H1 (cell line): ENCODE measurements at regions not wholly inside any gene's neighbourhood (a gene's known extent, or its start where the extent isn't known, plus 50 kb on each side); places are given as distances from the start of the nearest gene placed in this dataset.

Source experiments
- CTCF ChIA-PET: fragments of 300-600 bp; sonication (Branson Sonifier 250); formaldehyde crosslinking; loops from one replicate; lab custom pipeline; 2021; ENCODE audit not compliant: partially characterized antibody; lab: Charles Lee
- POLR2A ChIA-PET: fragments of 300-600 bp; sonication (Branson Sonifier 250); formaldehyde crosslinking; loops from one replicate; lab custom pipeline; 2021; ENCODE audit warnings: inconsistent platforms; ENCODE audit not compliant: partially characterized antibody; lab: Charles Lee
- DNase-seq, 2 experiments: peaks; one replicate each; pipeline versions ENCODE4 v3.0.0 to v3.0.0-alpha.2; 2010 to 2022; ENCODE audit warnings: low spot score in 2 of 2, low read depth in 1 of 2, mixed read lengths in 1 of 2
- FAIRE-seq: peaks from 2 replicates; lab custom pipeline; 2011; peaks lifted over from hg19 to GRCh38; lab: Jason Lieb, UNC
- H2AFZ ChIP-seq: 2 replicates; pipeline ENCODE4 v1.8.1; 2012; ENCODE audit warnings: low read length, inconsistent platforms
- H2AK5ac ChIP-seq: 2 replicates; pipeline ENCODE4 v1.6.1; 2013; ENCODE audit warnings: low read depth, low read length
- H2BK120ac ChIP-seq: replicated peaks from 2 replicates; pipeline ENCODE3; 2013; ENCODE audit warnings: low read depth, low read length, inconsistent platforms
- H2BK12ac ChIP-seq: 2 replicates; pipeline ENCODE4 v1.6.1; 2013; ENCODE audit warnings: low read depth, low read length
- H2BK15ac ChIP-seq: 2 replicates; pipeline ENCODE4 v1.6.1; 2013; ENCODE audit warnings: low read length
- H2BK20ac ChIP-seq: 2 replicates; pipeline ENCODE4 v1.6.1; 2013; ENCODE audit warnings: low read length
- H2BK5ac ChIP-seq: 2 replicates; pipeline ENCODE4 v1.6.1; 2013; ENCODE audit warnings: low read depth, low read length
- H3K14ac ChIP-seq: 2 replicates; pipeline ENCODE4 v1.6.1; 2013; ENCODE audit warnings: inconsistent platforms; ENCODE audit not compliant: insufficient read length
- H3K18ac ChIP-seq: 2 replicates; pipeline ENCODE4 v1.6.1; 2013; ENCODE audit warnings: low read length; ENCODE audit errors: extremely low read depth
- H3K23ac ChIP-seq: 2 replicates; pipeline ENCODE4 v1.6.1; 2013; ENCODE audit warnings: inconsistent platforms; ENCODE audit not compliant: insufficient read length
- H3K23me2 ChIP-seq: 2 replicates; pipeline ENCODE4 v1.6.1; 2013; ENCODE audit warnings: low read depth, low read length
- H3K27ac ChIP-seq: 2 replicates; pipeline ENCODE4 v1.6.1; 2011; ENCODE audit warnings: low read depth, low read length, inconsistent platforms
- H3K27me3 ChIP-seq, 4 experiments: replicated peaks in 1 of 4; 1 replicate in 1 of 4; 2 replicates in 3 of 4; pipeline versions ENCODE4 v1.6.1 to v1.8.1; 2011 to 2013; ENCODE audit warnings: low read length in 3 of 4, mild to moderate bottlenecking in 3 of 4, inconsistent platforms in 2 of 4, mixed read lengths in 2 of 4, moderate library complexity in 1 of 4; ENCODE audit not compliant: control insufficient read depth in 3 of 4, insufficient read depth in 3 of 4; ENCODE audit errors: extremely low read depth in 1 of 4
- H3K36me3 ChIP-seq, 4 experiments: 2 replicates each; pipeline versions ENCODE4 v1.6.1 to v1.8.1; 2011 to 2013; ENCODE audit warnings: mild to moderate bottlenecking in 4 of 4, low read length in 3 of 4, moderate library complexity in 2 of 4, control low read depth in 1 of 4, inconsistent platforms in 1 of 4; ENCODE audit not compliant: insufficient read depth in 4 of 4, control insufficient read depth in 2 of 4
- H3K4ac ChIP-seq: replicated peaks from 2 replicates; pipeline ENCODE3; 2013; ENCODE audit warnings: low read length, low read depth, mixed read lengths, inconsistent platforms; ENCODE audit not compliant: insufficient read length
- H3K4me1 ChIP-seq, 4 experiments: replicated peaks in 1 of 4; 1 replicate in 1 of 4; 2 replicates in 3 of 4; pipeline versions ENCODE4 v1.6.1 to v1.8.1; 2011 to 2013; ENCODE audit warnings: low read length in 3 of 4, inconsistent platforms in 2 of 4, mixed read lengths in 1 of 4; ENCODE audit not compliant: insufficient read depth in 4 of 4, control insufficient read depth in 3 of 4
- H3K4me2 ChIP-seq, 2 experiments: 2 replicates each; pipeline versions ENCODE4 v1.6.1 to v1.8.1; 2011 to 2013; ENCODE audit warnings: low read depth in 2 of 2, low read length in 2 of 2, control low read depth in 1 of 2, inconsistent platforms in 1 of 2, mild to moderate bottlenecking in 1 of 2; ENCODE audit not compliant: insufficient read depth in 1 of 2
- H3K4me3 ChIP-seq, 4 experiments: fragments of 200-600, 300-600 bp in 1 of 4; sonication (generic), shearing (Covaris generic), sonication (Bioruptor Twin) in 1 of 4; 2 replicates each; pipeline versions ENCODE4 v1.5.1 to v1.8.1; 2011 to 2016; ENCODE audit warnings: low read length in 4 of 4, low read depth in 3 of 4, control low read depth in 2 of 4, inconsistent platforms in 2 of 4, mild to moderate bottlenecking in 2 of 4, mixed read lengths in 1 of 4, moderate library complexity in 1 of 4; ENCODE audit not compliant: insufficient read depth in 2 of 4; ENCODE audit errors: extremely low read depth in 1 of 4
- H3K56ac ChIP-seq: replicated peaks from 2 replicates; pipeline ENCODE3; 2013; ENCODE audit warnings: low read depth, mild to moderate bottlenecking, mixed read lengths, low read length, inconsistent platforms; ENCODE audit not compliant: insufficient read length
- H3K79me1 ChIP-seq: 2 replicates; pipeline ENCODE4 v1.6.1; 2013; ENCODE audit warnings: low read depth, low read length, control low read depth
- H3K79me2 ChIP-seq, 2 experiments: 2 replicates each; pipeline versions ENCODE4 v1.6.1 to v1.8.1; 2012 to 2013; ENCODE audit warnings: low read length in 2 of 2, mild to moderate bottlenecking in 2 of 2, inconsistent platforms in 1 of 2; ENCODE audit not compliant: insufficient read depth in 2 of 2, control insufficient read depth in 1 of 2
- H3K9ac ChIP-seq, 4 experiments: replicated peaks in 1 of 4; 1 replicate in 1 of 4; 2 replicates in 3 of 4; pipeline versions ENCODE4 v1.6.1 to v1.8.1; 2011 to 2013; ENCODE audit warnings: low read depth in 3 of 4, low read length in 3 of 4, control low read depth in 2 of 4, mild to moderate bottlenecking in 2 of 4, moderate library complexity in 2 of 4, inconsistent platforms in 1 of 4; ENCODE audit errors: extremely low read depth in 1 of 4
- H3K9me3 ChIP-seq, 2 experiments: 2 replicates each; pipeline versions ENCODE4 v1.6.1 to v1.8.1; 2012 to 2013; ENCODE audit warnings: mild to moderate bottlenecking in 2 of 2, moderate library complexity in 2 of 2, control low read depth in 1 of 2, inconsistent platforms in 1 of 2, low read depth in 1 of 2, low read length in 1 of 2, mixed read lengths in 1 of 2; ENCODE audit not compliant: insufficient read depth in 2 of 2
- H4K20me1 ChIP-seq, 2 experiments: replicated peaks in 1 of 2; 2 replicates each; pipeline versions ENCODE3 to v1.8.1; 2011 to 2013; ENCODE audit warnings: inconsistent platforms in 2 of 2, low read length in 2 of 2, mild to moderate bottlenecking in 1 of 2; ENCODE audit not compliant: insufficient read depth in 2 of 2, control insufficient read depth in 1 of 2
- H4K5ac ChIP-seq: 2 replicates; pipeline ENCODE4 v1.6.1; 2013; ENCODE audit warnings: low read length, low read depth, mixed read lengths, inconsistent platforms; ENCODE audit not compliant: insufficient read length
- H4K8ac ChIP-seq: 2 replicates; pipeline ENCODE4 v1.8.0; 2013; ENCODE audit warnings: mild to moderate bottlenecking, moderate library complexity, low read length, inconsistent platforms; ENCODE audit not compliant: insufficient read depth; ENCODE audit errors: extremely low read depth
- H4K91ac ChIP-seq: replicated peaks from 2 replicates; pipeline ENCODE3; 2013; ENCODE audit warnings: low read length, mixed read lengths, inconsistent platforms; ENCODE audit not compliant: insufficient read length
- WGBS, 2 experiments: shearing (Covaris generic) in 1 of 2; methylation state at CpG; one replicate each; pipeline versions ENCODE4 v1.1.6 to v1.1.7; 2013 to 2015; ENCODE audit warnings: low lambda C conversion rate in 2 of 2, mixed read lengths in 2 of 2, inconsistent platforms in 1 of 2, low coverage in 1 of 2, missing lambda C conversion rate in 1 of 2; ENCODE audit not compliant: insufficient replicate concordance in 2 of 2, insufficient coverage in 1 of 2, insufficient read length in 1 of 2; ENCODE audit errors: extremely low coverage in 1 of 2, missing lambda C conversion rate in 1 of 2; 5-methylcytosine and 5-hydroxymethylcytosine counted together
- TF ChIP-seq, protein P1 (sequence below): fragments of 300-600 bp; sonication (generic); IDR thresholded peaks from 2 replicates; pipeline ENCODE4 v1.7.1; 2012; ENCODE audit warnings: low read length, moderate library complexity, mild to moderate bottlenecking, inconsistent platforms; ENCODE audit not compliant: insufficient replicate concordance

DNA sequence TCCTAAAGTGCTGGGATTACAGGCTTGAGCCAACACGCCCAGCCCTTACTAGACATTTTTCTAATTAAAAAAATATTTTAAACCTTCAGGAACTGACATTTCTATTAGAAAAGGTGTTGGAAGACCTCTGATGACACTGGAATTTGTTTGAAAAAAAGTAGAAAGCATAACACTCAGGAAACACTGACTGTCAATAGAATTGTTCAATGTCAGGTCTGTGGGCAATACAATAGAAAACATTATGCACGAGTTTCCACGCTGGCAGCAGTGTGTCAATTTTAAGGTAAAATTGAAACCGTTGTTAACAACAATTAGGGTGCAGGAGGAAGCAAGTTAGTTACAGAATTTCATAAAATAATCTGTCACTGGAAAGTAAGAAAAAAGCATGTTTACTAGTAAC lies 140.7 kb upstream of the KLHL4 start:
- Histone ChIP-seq H3K36me3 (no peaks in the 10 kb centered on the region), H3K9ac (no peak overlapping the region), H3K56ac (no peak overlapping the region), H3K23ac (no peak overlapping the region), H2AFZ (no peak overlapping the region), H4K91ac (no peak overlapping the region), H2BK15ac (no peak overlapping the region), H3K4ac (no peak overlapping the region), H2AK5ac (no peak overlapping the region), H3K4me3 (no peak overlapping the region), H3K4me2 (no peak overlapping the region), H3K79me2 (no peaks in the 10 kb centered on the region), H3K14ac (no peak overlapping the region), H2BK12ac (no peak overlapping the region), H2BK5ac (no peak overlapping the region), H3K9me3 (no peaks in the 10 kb centered on the region), H3K4me1 (no peaks in the 10 kb centered on the region), H2BK120ac (no peak overlapping the region), H2BK20ac (no peak overlapping the region), H3K27ac (no peak overlapping the region), H3K18ac (no peak overlapping the region), H3K23me2 (no peaks in the 10 kb centered on the region), H3K79me1 (no peaks in the 10 kb centered on the region), H4K5ac (no peak overlapping the region), H3K27me3 (no peaks in the 10 kb centered on the region), H4K20me1 (no peaks in the 10 kb centered on the region), H4K8ac (no peak overlapping the region)
- ChIA-PET POLR2A (no interaction called here), CTCF (no interaction called here)
- FAIRE-seq (no peak), DNase-seq (no peak)
- 92% methylated on average over 3 of the region's 4 CpGs; no CpG with 5 or more reads in 1 of the 2 experiments for WGBS, 2 experiments
- TF ChIP-seq, protein P1, sequence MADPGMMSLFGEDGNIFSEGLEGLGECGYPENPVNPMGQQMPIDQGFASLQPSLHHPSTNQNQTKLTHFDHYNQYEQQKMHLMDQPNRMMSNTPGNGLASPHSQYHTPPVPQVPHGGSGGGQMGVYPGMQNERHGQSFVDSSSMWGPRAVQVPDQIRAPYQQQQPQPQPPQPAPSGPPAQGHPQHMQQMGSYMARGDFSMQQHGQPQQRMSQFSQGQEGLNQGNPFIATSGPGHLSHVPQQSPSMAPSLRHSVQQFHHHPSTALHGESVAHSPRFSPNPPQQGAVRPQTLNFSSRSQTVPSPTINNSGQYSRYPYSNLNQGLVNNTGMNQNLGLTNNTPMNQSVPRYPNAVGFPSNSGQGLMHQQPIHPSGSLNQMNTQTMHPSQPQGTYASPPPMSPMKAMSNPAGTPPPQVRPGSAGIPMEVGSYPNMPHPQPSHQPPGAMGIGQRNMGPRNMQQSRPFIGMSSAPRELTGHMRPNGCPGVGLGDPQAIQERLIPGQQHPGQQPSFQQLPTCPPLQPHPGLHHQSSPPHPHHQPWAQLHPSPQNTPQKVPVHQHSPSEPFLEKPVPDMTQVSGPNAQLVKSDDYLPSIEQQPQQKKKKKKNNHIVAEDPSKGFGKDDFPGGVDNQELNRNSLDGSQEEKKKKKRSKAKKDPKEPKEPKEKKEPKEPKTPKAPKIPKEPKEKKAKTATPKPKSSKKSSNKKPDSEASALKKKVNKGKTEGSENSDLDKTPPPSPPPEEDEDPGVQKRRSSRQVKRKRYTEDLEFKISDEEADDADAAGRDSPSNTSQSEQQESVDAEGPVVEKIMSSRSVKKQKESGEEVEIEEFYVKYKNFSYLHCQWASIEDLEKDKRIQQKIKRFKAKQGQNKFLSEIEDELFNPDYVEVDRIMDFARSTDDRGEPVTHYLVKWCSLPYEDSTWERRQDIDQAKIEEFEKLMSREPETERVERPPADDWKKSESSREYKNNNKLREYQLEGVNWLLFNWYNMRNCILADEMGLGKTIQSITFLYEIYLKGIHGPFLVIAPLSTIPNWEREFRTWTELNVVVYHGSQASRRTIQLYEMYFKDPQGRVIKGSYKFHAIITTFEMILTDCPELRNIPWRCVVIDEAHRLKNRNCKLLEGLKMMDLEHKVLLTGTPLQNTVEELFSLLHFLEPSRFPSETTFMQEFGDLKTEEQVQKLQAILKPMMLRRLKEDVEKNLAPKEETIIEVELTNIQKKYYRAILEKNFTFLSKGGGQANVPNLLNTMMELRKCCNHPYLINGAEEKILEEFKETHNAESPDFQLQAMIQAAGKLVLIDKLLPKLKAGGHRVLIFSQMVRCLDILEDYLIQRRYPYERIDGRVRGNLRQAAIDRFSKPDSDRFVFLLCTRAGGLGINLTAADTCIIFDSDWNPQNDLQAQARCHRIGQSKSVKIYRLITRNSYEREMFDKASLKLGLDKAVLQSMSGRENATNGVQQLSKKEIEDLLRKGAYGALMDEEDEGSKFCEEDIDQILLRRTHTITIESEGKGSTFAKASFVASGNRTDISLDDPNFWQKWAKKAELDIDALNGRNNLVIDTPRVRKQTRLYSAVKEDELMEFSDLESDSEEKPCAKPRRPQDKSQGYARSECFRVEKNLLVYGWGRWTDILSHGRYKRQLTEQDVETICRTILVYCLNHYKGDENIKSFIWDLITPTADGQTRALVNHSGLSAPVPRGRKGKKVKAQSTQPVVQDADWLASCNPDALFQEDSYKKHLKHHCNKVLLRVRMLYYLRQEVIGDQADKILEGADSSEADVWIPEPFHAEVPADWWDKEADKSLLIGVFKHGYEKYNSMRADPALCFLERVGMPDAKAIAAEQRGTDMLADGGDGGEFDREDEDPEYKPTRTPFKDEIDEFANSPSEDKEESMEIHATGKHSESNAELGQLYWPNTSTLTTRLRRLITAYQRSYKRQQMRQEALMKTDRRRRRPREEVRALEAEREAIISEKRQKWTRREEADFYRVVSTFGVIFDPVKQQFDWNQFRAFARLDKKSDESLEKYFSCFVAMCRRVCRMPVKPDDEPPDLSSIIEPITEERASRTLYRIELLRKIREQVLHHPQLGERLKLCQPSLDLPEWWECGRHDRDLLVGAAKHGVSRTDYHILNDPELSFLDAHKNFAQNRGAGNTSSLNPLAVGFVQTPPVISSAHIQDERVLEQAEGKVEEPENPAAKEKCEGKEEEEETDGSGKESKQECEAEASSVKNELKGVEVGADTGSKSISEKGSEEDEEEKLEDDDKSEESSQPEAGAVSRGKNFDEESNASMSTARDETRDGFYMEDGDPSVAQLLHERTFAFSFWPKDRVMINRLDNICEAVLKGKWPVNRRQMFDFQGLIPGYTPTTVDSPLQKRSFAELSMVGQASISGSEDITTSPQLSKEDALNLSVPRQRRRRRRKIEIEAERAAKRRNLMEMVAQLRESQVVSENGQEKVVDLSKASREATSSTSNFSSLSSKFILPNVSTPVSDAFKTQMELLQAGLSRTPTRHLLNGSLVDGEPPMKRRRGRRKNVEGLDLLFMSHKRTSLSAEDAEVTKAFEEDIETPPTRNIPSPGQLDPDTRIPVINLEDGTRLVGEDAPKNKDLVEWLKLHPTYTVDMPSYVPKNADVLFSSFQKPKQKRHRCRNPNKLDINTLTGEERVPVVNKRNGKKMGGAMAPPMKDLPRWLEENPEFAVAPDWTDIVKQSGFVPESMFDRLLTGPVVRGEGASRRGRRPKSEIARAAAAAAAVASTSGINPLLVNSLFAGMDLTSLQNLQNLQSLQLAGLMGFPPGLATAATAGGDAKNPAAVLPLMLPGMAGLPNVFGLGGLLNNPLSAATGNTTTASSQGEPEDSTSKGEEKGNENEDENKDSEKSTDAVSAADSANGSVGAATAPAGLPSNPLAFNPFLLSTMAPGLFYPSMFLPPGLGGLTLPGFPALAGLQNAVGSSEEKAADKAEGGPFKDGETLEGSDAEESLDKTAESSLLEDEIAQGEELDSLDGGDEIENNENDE = no peak
